Karpas-422 (cell line): ENCODE measurements at regions not wholly inside any gene's neighbourhood (a gene's known extent, or its start where the extent isn't known, plus 50 kb on each side); places are given as distances from the start of the nearest gene placed in this dataset.
A peak's percentile ranks its signal among the peaks of the same experiment; 100 is the strongest.

Experiments
- DNase-seq: peaks from one replicate; pipeline ENCODE4 v3.0.0-alpha.2; 2015
- H2AFZ ChIP-seq: fragments of 200-600 bp; sonication (generic); 2 replicates; pipeline ENCODE4 v1.6.1; 2014; ENCODE audit warnings: antibody characterized with exemption, low read length, mixed read lengths
- H3K27ac ChIP-seq: fragments of 200-600 bp; sonication (generic); 2 replicates; pipeline ENCODE4 v1.5.1; 2014; ENCODE audit warnings: mild to moderate bottlenecking, low read length, moderate library complexity
- H3K27me3 ChIP-seq: fragments of 200-600 bp; sonication (generic); 2 replicates; pipeline ENCODE4 v1.6.1; 2014; ENCODE audit warnings: low read length, mixed read lengths
- H3K36me3 ChIP-seq: fragments of 200-600 bp; sonication (generic); 2 replicates; pipeline ENCODE4 v1.6.1; 2014; ENCODE audit warnings: low read length, mixed read lengths; ENCODE audit not compliant: insufficient read depth
- H3K4me1 ChIP-seq: fragments of 200-600 bp; sonication (generic); 2 replicates; pipeline ENCODE4 v1.6.1; 2014; ENCODE audit warnings: mild to moderate bottlenecking, low read length, mixed read lengths
- H3K4me2 ChIP-seq: fragments of 200-600 bp; sonication (generic); 2 replicates; pipeline ENCODE4 v1.6.1; 2014; ENCODE audit warnings: low read length, low read depth, mild to moderate bottlenecking; ENCODE audit not compliant: poor library complexity, severe bottlenecking
- H3K4me3 ChIP-seq: fragments of 200-600 bp; sonication (generic); 2 replicates; pipeline ENCODE4 v1.5.1; 2014; ENCODE audit warnings: mild to moderate bottlenecking, antibody characterized with exemption, low read length, mixed read lengths
- H3K79me2 ChIP-seq: fragments of 200-600 bp; sonication (generic); 2 replicates; pipeline ENCODE4 v1.6.1; 2014; ENCODE audit warnings: mild to moderate bottlenecking, low read length, mixed read lengths
- H3K9ac ChIP-seq: fragments of 200-600 bp; sonication (generic); 2 replicates; pipeline ENCODE4 v1.6.0; 2014; ENCODE audit warnings: low read length
- H3K9me2 ChIP-seq: fragments of 200-600 bp; sonication (generic), shearing (Covaris generic); replicated peaks from 2 replicates; pipeline ENCODE4 v1.6.0; 2014; ENCODE audit warnings: mild to moderate bottlenecking, low read length, moderate library complexity; ENCODE audit not compliant: insufficient read depth
- H3K9me3 ChIP-seq: fragments of 300-700, 200-600 bp; sonication (generic); 2 replicates; pipeline ENCODE4 v1.6.1; 2014; ENCODE audit warnings: low read length, mixed read lengths
- H4K20me1 ChIP-seq: fragments of 200-600 bp; sonication (generic); 2 replicates; pipeline ENCODE4 v1.6.1; 2014; ENCODE audit warnings: mild to moderate bottlenecking, antibody characterized with exemption, low read length, low read depth; ENCODE audit not compliant: insufficient read depth

- Histone ChIP-seq H3K9ac (no peak overlapping the region), H3K9me2 (no peaks in the 10 kb centered on the region), H3K4me1 (no peaks in the 10 kb centered on the region), H3K27me3 (no peaks in the 10 kb centered on the region), H3K36me3 (no peaks in the 10 kb centered on the region), H3K9me3 (no peaks in the 10 kb centered on the region), H3K4me3 (no peak overlapping the region), H3K27ac (no peak overlapping the region), H3K79me2 (no peaks in the 10 kb centered on the region), H3K4me2 (no peak overlapping the region), H2AFZ (no peak overlapping the region), H4K20me1 (no peaks in the 10 kb centered on the region)
- no peak for DNase-seq
Observed at GRCh38 chr9:108291586-108291932, 564.2 kb downstream of the ACTL7B start.

GRCh38 chr9:108290839-108291585, 564.8 kb downstream of the ACTL7B start:
- Histone ChIP-seq H3K4me2 (no peak overlapping the region), H3K36me3 (no peaks in the 10 kb centered on the region), H3K9ac (no peak overlapping the region), H3K9me3 (no peaks in the 10 kb centered on the region), H3K27ac (no peak overlapping the region), H3K4me1 (no peaks in the 10 kb centered on the region), H3K79me2 (no peaks in the 10 kb centered on the region), H3K4me3 (no peak overlapping the region), H2AFZ (no peak overlapping the region), H3K9me2 (no peaks in the 10 kb centered on the region), H3K27me3 (no peaks in the 10 kb centered on the region), H4K20me1 (no peaks in the 10 kb centered on the region)
- no peak for DNase-seq

GRCh38 chr9:108286638-108287206, 569.1 kb downstream of the ACTL7B start:
- Histone ChIP-seq H3K36me3 (no peaks in the 10 kb centered on the region), H3K4me1 (no peaks in the 10 kb centered on the region), H4K20me1 (no peaks in the 10 kb centered on the region), H3K27me3 (no peaks in the 10 kb centered on the region), H3K9ac (no peak overlapping the region), H3K4me2 (no peak overlapping the region), H3K27ac (no peak overlapping the region), H3K79me2 (no peaks in the 10 kb centered on the region), H3K9me2 (no peaks in the 10 kb centered on the region), H3K4me3 (no peak overlapping the region), H2AFZ (no peak overlapping the region), H3K9me3 (no peaks in the 10 kb centered on the region)
- DNase-seq: no peak

- Histone ChIP-seq H3K4me3 (no peak overlapping the region), H3K79me2 (no peaks in the 10 kb centered on the region), H3K36me3 (no peaks in the 10 kb centered on the region), H3K27me3 (no peaks in the 10 kb centered on the region), H3K4me2 (no peak overlapping the region), H4K20me1 (no peaks in the 10 kb centered on the region), H3K4me1 (no peaks in the 10 kb centered on the region), H3K9me3 (no peaks in the 10 kb centered on the region), H3K27ac (no peak overlapping the region), H2AFZ (no peak overlapping the region), H3K9me2 (no peaks in the 10 kb centered on the region), H3K9ac (no peak overlapping the region)
- no peak for DNase-seq
Observed at GRCh38 chr9:108283696-108284095, 572.1 kb downstream of the ACTL7B start.

GRCh38 chr9:108282872-108283271, 572.9 kb downstream of the ACTL7B start:
- no peaks in the 10 kb centered on the region for H3K36me3 ChIP-seq
- no peaks in the 10 kb centered on the region for H3K9me2 ChIP-seq
- no peak overlapping the region for H2AFZ ChIP-seq
- H3K27me3 ChIP-seq: no peaks in the 10 kb centered on the region
- H3K4me1 ChIP-seq: no peaks in the 10 kb centered on the region
- no peak overlapping the region for H3K4me2 ChIP-seq
- no peaks in the 10 kb centered on the region for H3K79me2 ChIP-seq
- H3K9ac ChIP-seq: no peak overlapping the region
- DNase-seq: peak; percentile 67
- no peaks in the 10 kb centered on the region for H3K9me3 ChIP-seq
- H4K20me1 ChIP-seq: no peaks in the 10 kb centered on the region
- no peak overlapping the region for H3K27ac ChIP-seq
- no peak overlapping the region for H3K4me3 ChIP-seq

GRCh38 chr9:108281696-108282095, 574.1 kb downstream of the ACTL7B start:
- Histone ChIP-seq H3K9me2 (no peaks in the 10 kb centered on the region), H3K36me3 (no peaks in the 10 kb centered on the region), H3K4me2 (no peak overlapping the region), H4K20me1 (no peaks in the 10 kb centered on the region), H3K79me2 (no peaks in the 10 kb centered on the region), H3K27ac (no peak overlapping the region), H3K4me3 (no peak overlapping the region), H3K9ac (no peak overlapping the region), H3K4me1 (no peaks in the 10 kb centered on the region), H3K27me3 (no peaks in the 10 kb centered on the region), H3K9me3 (no peaks in the 10 kb centered on the region), H2AFZ (no peak overlapping the region)
- no peak for DNase-seq

GRCh38 chr9:108278341-108278740, 577.4 kb downstream of the ACTL7B start:
- H3K9me2 ChIP-seq: no peaks in the 10 kb centered on the region
- H3K36me3 ChIP-seq: no peaks in the 10 kb centered on the region
- H4K20me1 ChIP-seq: no peaks in the 10 kb centered on the region
- no peaks in the 10 kb centered on the region for H3K9me3 ChIP-seq
- no peaks in the 10 kb centered on the region for H3K79me2 ChIP-seq
- H3K9ac ChIP-seq: no peak overlapping the region
- H3K27me3 ChIP-seq: no peaks in the 10 kb centered on the region
- no peak overlapping the region for H3K27ac ChIP-seq
- H3K4me2 ChIP-seq: no peak overlapping the region
- no peak overlapping the region for H2AFZ ChIP-seq
- no peaks in the 10 kb centered on the region for H3K4me1 ChIP-seq
- DNase-seq: no peak
- no peak overlapping the region for H3K4me3 ChIP-seq

- no peaks in the 10 kb centered on the region for H3K27me3 ChIP-seq
- no peaks in the 10 kb centered on the region for H4K20me1 ChIP-seq
- H3K9me3 ChIP-seq: no peaks in the 10 kb centered on the region
- DNase-seq: no peak
- no peaks in the 10 kb centered on the region for H3K4me1 ChIP-seq
- no peaks in the 10 kb centered on the region for H3K79me2 ChIP-seq
- H3K9me2 ChIP-seq: no peaks in the 10 kb centered on the region
- no peak overlapping the region for H3K27ac ChIP-seq
- no peaks in the 10 kb centered on the region for H3K36me3 ChIP-seq
- no peak overlapping the region for H2AFZ ChIP-seq
- H3K4me2 ChIP-seq: no peak overlapping the region
- no peak overlapping the region for H3K9ac ChIP-seq
- H3K4me3 ChIP-seq: no peak overlapping the region
Observed at GRCh38 chr9:108277216-108277615, 578.6 kb downstream of the ACTL7B start.
